Loucy (cell line): ENCODE measurements at regions not wholly inside any gene's neighbourhood (a gene's known extent, or its start where the extent isn't known, plus 50 kb on each side); places are given as distances from the start of the nearest gene placed in this dataset.

Experiments used
- EZH2phosphoT487 ChIP-seq: fragments of 200-600 bp; IDR thresholded peaks from 2 replicates; pipeline ENCODE4 v1.6.1; 2018; ENCODE audit warnings: antibody characterized with exemption, mild to moderate bottlenecking, moderate library complexity, borderline replicate concordance
- TF ChIP-seq, protein P1 (sequence below): fragments of 200-600 bp; sonication (generic); conservative IDR thresholded peaks from 2 replicates; pipeline ENCODE4 v1.5.1; 2014; ENCODE audit warnings: mild to moderate bottlenecking, antibody characterized with exemption, low read length

DNA sequence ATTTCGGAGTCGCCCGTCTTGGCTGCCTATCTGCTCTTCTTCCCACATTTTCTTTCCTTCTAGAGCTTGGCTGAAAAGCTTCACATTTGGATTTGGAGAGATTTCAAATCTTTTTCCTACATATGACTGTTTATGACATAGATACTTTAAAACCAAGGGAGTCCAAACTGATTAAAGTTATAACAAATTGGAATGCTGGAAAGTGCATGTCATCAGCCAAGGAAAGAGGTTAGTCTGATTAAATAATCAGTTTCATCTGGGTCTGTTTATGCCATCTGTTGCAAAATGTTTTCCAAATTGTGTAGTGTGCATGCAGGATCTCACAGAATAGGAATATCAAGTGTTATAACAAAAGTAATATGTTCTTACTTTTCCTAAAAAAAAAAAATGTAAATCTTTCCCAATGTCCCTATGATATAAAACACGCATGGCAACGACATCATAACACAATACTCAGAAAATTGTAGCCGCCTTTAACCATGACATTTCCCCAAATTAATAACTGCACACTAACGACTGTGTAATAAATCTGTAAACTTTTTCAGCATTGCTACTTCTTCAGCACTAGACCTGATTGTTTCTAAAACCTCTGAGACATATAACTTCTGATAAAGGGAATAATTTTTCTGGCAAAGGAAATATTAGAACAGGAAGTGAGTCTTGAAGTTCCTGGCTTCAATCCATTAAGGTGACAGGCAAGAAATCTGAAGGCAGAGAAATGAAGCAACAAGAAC lies 230.2 kb upstream of the FOXQ1 start:
- TF ChIP-seq, protein P1, sequence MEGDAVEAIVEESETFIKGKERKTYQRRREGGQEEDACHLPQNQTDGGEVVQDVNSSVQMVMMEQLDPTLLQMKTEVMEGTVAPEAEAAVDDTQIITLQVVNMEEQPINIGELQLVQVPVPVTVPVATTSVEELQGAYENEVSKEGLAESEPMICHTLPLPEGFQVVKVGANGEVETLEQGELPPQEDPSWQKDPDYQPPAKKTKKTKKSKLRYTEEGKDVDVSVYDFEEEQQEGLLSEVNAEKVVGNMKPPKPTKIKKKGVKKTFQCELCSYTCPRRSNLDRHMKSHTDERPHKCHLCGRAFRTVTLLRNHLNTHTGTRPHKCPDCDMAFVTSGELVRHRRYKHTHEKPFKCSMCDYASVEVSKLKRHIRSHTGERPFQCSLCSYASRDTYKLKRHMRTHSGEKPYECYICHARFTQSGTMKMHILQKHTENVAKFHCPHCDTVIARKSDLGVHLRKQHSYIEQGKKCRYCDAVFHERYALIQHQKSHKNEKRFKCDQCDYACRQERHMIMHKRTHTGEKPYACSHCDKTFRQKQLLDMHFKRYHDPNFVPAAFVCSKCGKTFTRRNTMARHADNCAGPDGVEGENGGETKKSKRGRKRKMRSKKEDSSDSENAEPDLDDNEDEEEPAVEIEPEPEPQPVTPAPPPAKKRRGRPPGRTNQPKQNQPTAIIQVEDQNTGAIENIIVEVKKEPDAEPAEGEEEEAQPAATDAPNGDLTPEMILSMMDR, result no peak
- TF ChIP-seq EZH2phosphoT487, result no peak
